Right renal pelvis (tissue), 4 donors: ENCODE measurements at regions not wholly inside any gene's neighbourhood (a gene's known extent, or its start where the extent isn't known, plus 50 kb on each side); places are given as distances from the start of the nearest gene placed in this dataset.

Source experiments
- DNase-seq, 4 donors: peaks; one replicate each; pipeline ENCODE4 v3.0.0-alpha.2; 2013; ENCODE audit warnings: low read depth in 4 of 4, low spot score in 3 of 4, missing footprints in 1 of 4

GRCh38 chr22:27670701-27671412, 130.7 kb downstream of the MN1 start:
- DNase-seq: peak in 3 of 4 donors; percentile 55 to 73 (median 63)

DNA sequence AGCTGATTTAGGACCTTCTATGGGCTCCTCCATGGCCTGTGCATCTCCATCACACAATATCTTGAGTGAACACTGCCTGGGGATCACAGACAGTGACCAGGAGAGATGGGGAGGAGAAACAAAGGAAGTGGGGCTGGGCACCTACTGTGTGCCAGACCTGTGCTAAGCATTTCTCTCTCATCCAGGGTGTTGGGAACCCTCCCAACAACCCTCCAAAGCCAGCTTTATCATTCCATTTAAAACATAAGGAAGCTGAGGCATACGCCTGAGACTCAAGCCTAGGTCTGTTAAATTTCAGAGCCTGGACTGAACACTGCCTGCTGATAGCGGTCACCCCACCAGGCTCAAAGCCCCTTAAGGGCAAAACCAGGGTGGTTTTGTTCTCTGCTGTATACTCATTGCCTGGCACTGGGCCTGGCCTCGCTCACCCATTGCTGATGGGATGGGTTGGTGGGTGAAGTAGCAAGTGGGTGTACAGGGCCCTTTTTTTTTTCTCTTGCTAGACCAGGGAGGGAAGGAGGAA, 130.1 kb downstream of the MN1 start:
- no peak for DNase-seq

DNA sequence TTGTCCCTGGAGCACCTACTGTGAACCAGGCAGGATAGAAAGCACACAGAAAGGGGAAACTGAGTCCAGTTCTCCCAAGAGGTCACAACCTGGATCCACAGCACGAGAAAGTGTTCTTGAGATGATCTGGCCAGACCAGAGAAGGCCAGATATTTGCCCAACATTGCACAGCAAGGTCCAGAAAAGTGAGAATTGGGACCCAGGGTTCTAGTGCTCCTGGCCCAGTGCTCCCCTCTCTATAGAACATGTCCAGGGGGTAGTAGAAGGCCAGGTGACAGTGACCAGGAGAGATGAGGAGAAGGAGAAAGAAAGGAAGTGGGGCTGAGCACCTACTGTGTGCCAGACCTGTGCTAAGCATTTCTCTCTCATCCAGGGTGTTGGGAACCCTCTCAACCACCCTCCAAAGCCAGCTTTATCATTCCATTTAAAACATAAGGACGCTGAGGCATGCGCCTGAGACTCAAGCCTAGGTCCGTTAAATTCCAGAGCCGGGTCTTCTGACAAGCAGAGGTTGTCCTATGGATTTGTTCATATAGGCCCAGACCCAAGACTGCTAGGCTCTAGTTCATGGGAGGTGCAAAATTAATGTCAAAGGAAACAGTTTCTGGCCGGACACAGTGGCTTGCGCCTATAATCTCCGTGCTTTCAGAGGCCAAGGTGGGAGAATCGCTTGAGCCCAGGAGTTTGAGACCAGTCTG, 128.7 kb downstream of the MN1 start:
- DNase-seq: no peak

- no peak for DNase-seq
Observed at GRCh38 chr22:27673839-27674238, 127.7 kb downstream of the MN1 start.

- DNase-seq: no peak
Observed at GRCh38 chr22:27674261-27674923, 127.2 kb downstream of the MN1 start.

- DNase-seq: no peak
Observed at GRCh38 chr22:27676545-27677213, 124.9 kb downstream of the MN1 start.

DNA sequence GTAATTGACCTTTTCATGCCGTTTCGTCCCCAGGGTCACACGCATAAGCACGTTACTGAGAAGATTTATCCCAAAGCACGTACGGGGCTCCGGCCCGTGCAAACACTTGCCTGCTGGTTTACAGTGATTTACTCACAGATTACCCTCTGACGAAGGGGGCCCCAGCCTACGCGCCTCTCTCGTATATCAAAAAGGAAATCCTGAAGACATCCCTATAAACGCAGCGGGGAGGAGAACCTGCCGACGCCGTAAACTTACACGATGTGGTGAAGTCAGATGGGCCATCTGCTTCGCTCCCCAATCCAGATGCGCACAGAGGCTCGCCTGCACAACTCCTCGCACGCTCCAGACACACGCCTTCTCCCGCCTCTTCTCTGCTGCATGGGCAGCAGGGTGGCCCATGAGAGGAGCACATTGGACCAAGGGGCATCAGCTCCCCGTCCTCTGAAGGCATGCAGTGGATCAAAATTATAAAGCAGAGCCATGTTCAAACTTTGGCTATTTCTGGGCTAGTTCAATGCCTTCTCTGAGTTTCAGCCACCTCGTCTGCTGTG, 123.6 kb downstream of the MN1 start:
- DNase-seq: peak in 1 of 4 donors; percentile 52

GRCh38 chr22:27679176-27679575, 122.4 kb downstream of the MN1 start:
- no peak for DNase-seq

DNA sequence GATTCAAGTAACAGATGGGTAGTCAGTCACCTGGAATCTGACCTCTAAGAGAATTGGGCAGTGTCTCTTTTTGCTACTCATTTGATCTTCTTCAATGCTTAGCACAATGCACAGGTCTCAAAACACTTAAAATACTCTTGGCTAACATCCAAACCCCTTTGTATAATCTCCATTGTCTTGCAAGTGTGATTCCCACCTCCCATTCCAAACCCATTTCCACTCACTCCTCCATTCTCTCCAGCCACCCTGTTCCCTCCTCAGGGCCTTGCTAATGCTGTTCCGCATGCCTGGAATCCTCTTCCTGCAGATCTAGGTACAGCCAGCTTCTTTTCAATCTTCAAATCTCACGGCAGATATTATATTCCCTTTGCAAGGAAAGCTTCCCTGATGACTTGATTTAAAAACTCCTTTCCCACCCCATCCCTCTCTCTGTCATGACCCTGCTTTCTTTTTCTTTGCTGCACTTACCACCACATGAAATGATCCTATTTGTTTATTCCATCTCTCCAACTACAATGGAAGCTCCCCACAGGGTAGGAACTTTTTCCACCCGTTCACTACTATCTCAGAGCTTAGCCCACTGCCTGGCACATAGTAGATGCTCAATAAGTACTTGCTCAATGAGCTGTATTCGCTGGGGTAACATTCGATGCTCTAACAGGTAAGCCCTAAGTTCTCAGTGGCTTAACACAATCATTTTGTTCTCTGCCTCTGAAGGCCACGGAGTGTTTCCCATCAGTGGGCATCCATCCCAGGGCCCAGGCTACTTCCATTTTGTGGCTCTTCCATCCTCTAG, 121.7 kb downstream of the MN1 start:
- DNase-seq: no peak

DNA sequence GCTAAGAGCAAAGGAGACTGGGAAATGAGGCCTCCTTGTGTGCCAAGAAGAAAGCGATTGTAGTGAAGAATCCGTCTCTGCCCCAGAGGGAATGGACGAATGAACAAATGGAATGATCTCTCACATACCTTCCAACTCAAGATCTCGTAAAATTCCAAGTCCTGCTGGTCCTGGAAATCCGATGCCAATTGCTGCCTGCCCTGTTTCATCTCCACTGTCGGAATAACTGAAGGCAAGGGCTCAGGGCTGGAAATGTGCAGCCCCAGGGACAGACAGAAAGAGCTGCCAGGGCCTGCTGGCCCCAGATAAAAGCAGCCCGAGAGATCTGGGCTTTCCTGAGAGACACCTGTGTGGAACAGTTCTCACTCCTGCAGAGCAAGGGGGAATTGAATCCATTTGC, 120.9 kb downstream of the MN1 start:
- DNase-seq: no peak

GRCh38 chr22:27681037-27681436, 120.5 kb downstream of the MN1 start:
- DNase-seq: no peak

DNA sequence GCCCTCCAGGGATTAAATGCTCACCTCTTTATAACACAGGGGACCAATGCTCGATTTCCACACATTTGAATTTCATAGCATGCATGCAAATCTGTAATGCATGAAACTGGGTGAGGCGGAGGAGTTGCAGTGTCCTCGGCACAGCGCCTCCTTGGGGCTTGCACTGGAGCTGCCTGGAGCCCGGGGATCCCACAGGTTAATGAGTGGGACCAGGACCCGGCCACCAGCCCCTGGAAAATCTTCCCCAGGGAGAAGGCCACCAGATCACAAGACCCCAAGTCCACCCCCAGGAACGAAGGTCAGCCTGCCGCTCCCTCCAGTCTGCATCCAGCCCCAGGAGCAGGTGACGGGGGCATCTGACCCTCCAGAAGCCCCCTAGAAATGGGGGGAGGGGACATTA, 119.1 kb downstream of the MN1 start:
- DNase-seq: no peak

DNA sequence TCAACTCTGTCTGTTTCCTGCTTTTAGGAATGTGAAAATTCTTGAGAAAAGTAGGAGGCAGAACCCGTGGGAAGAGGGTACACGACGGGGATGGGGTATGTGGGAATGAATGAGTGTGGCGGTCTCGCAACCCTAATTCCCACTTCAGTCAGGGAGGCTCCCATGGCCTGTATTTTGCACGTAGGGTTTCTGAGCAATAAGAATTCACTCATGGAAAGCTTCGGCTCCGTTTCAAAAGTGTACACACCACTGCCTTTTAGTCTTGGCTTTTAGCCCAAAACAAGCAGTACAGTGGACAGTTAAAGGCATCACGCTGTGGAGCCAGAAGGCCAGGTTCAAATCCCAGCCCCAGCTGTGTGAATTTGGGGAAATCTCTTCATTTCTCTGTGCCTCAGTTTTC, 116.7 kb downstream of the MN1 start:
- no peak for DNase-seq

- DNase-seq: no peak
Observed at GRCh38 chr22:27685515-27685914, 116.0 kb downstream of the MN1 start.

DNA sequence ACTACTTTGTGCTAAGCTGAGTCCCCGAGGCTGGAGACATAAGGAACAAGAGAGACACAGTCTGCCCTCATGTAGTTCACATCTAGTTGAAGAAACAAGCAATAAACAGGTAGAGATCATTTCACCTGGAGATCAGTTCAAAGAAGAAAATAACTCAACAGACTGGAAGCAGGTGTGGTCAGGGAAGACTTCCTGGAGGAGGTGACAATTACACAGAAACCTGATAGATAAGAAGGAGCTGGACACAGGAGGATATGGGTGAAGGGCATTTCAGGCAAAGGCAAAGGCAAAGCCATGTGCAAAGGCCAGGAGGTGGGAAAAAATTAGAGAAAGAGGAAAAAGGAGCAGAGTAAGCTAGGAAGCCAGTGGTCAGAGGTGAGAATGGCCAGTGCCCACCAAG, 115.6 kb downstream of the MN1 start:
- no peak for DNase-seq

DNA sequence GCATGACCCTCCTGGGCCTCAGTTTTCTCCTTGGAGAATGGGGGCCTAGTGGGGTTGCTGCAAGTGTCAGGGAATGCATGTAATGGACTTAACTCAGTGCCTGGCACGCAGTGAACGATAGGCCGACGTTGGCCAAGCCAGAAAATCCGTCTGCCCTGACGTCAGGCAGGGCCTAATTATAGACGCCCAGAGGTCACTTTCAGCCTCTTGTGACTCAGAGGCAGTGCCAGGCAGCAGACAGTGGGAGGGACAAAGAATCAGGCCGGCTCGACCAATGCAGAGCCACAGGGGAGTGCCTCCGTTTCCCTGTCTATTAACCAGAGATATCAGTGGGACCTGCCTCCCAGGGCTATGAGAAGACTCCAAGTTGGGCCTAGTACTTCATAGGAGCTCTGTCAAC, 115.0 kb downstream of the MN1 start:
- no peak for DNase-seq

DNA sequence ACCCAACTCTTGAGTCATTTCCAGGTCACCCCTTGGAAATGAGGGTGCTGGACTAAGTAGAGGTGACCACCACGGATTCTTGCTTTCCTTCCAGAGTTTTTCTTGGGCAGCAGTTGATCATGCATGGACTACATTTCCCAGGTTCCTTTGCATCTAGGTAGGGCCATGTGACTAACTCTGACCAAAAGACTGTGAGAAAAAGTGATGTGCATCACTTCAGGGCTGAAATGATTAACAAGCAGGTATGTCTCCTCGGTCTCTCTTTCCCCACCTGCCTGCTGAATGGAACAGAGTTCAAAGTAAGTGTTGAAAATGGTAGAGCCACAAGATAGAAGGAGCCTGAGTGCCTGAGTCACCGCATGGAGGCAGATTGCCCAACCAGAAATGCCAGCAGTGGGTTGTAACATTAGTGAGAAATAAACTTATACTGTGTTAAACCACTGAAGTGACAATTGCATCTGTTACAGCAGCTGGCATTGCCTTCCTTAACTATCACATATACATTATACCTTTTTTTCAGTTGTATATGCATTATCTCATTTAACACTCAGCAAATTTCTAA, 113.5 kb downstream of the MN1 start:
- no peak for DNase-seq

- no peak for DNase-seq
Observed at GRCh38 chr22:27689664-27690063, 111.9 kb downstream of the MN1 start.

- DNase-seq: no peak
Observed at GRCh38 chr22:27690599-27690998, 111.0 kb downstream of the MN1 start.

GRCh38 chr22:27692243-27692642, 109.3 kb downstream of the MN1 start:
- DNase-seq: no peak
